OCI-LY7 (cell line): ENCODE measurements at regions not wholly inside any gene's neighbourhood (a gene's known extent, or its start where the extent isn't known, plus 50 kb on each side); places are given as distances from the start of the nearest gene placed in this dataset.

ENCODE experiments used
- CTCF ChIP-seq: fragments of 200-600 bp; sonication (generic); conservative IDR thresholded peaks from 2 replicates; pipeline ENCODE4 v1.5.1; 2014; ENCODE audit warnings: mild to moderate bottlenecking, antibody characterized with exemption, low read length, moderate library complexity, mixed read lengths
- EZH2phosphoT487 ChIP-seq: fragments of 200-600 bp; sonication (generic); IDR thresholded peaks from 2 replicates; pipeline ENCODE4 v1.6.1; 2018; ENCODE audit warnings: low read depth, borderline replicate concordance, mild to moderate bottlenecking, mixed run types, antibody characterized with exemption, low read length, moderate library complexity, mixed read lengths

GRCh38 chr6:92043777-92044176 is 1375.6 kb downstream of the EPHA7 start:
- no peak for TF ChIP-seq CTCF
- TF ChIP-seq EZH2phosphoT487: no peak
